Upper lobe of left lung (tissue), 4 donors: ENCODE measurements at regions not wholly inside any gene's neighbourhood (a gene's known extent, or its start where the extent isn't known, plus 50 kb on each side); places are given as distances from the start of the nearest gene placed in this dataset.

ENCODE experiments used
- EP300 ChIP-seq, 4 donors: sonication (generic); formaldehyde crosslinking; IDR thresholded peaks; one replicate each; pipeline ENCODE4 v1.5.1; 2017; ENCODE audit warnings: antibody characterized with exemption in 4 of 4, control low read depth in 2 of 4
- POLR2A ChIP-seq, 4 donors: fragments of 450-650 bp; IDR thresholded peaks; one replicate each; pipeline ENCODE4 v1.5.1; 2016 to 2017; ENCODE audit warnings: antibody characterized with exemption in 4 of 4, mild to moderate bottlenecking in 2 of 4
- POLR2AphosphoS5 ChIP-seq, 2 donors: sonication (generic); formaldehyde crosslinking; IDR thresholded peaks; one replicate each; pipeline ENCODE4 v1.5.1; 2017; ENCODE audit warnings: antibody characterized with exemption in 2 of 2
- TF ChIP-seq, protein P1 (sequence below), 6 experiments: fragments of 450-650 bp in 4 of 6; fragments of 200-600 bp in 2 of 6; sonication (generic) in 2 of 6; IDR thresholded peaks; one replicate each; pipeline ENCODE4 v1.5.1; 2016 to 2019; ENCODE audit warnings: antibody characterized with exemption in 6 of 6

DNA sequence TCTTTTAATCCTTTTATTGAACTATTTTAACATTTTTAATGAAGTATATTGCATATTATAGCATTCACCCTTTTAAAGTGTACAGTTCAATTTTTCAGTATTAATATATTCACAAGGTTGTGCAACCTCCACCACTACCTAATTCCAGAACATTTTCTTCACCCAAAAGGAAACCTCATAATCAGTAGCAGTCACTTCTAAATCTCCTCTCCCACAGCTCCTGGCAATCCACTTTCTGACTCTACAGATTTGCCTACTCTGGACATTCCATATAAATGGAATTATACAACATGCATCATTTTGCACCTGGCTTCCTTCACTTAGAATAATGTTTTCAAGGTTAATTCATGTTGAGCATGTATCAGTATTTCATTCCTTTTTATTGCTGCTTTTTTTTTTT, 55.0 kb upstream of the HRH1 start:
- TF ChIP-seq POLR2AphosphoS5 (IDR thresholded peaks at IDR 0.05) (no peak), POLR2A (IDR thresholded peaks at IDR 0.05) (no peak), EP300 (IDR thresholded peaks at IDR 0.05) (no peak)
- TF ChIP-seq, protein P1, sequence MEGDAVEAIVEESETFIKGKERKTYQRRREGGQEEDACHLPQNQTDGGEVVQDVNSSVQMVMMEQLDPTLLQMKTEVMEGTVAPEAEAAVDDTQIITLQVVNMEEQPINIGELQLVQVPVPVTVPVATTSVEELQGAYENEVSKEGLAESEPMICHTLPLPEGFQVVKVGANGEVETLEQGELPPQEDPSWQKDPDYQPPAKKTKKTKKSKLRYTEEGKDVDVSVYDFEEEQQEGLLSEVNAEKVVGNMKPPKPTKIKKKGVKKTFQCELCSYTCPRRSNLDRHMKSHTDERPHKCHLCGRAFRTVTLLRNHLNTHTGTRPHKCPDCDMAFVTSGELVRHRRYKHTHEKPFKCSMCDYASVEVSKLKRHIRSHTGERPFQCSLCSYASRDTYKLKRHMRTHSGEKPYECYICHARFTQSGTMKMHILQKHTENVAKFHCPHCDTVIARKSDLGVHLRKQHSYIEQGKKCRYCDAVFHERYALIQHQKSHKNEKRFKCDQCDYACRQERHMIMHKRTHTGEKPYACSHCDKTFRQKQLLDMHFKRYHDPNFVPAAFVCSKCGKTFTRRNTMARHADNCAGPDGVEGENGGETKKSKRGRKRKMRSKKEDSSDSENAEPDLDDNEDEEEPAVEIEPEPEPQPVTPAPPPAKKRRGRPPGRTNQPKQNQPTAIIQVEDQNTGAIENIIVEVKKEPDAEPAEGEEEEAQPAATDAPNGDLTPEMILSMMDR (IDR thresholded peaks at IDR 0.05) = no peak
